D341Med (cell line): ENCODE measurements at regions not wholly inside any gene's neighbourhood (a gene's known extent, or its start where the extent isn't known, plus 50 kb on each side); places are given as distances from the start of the nearest gene placed in this dataset.
"Not testable (repeated sequence)": the region's sequence is repeated elsewhere in the genome, so short reads cannot be mapped to it uniquely, and the experiment has no call there.

Source experiments
- DNase-seq: peaks from one replicate; pipeline ENCODE4 v3.0.0; 2012; ENCODE audit warnings: low spot score

GRCh38 chr18:24561369-24561965 is 101.0 kb downstream of the HRH4 start:
- DNase-seq: no peak

- no peak for DNase-seq
Measured at GRCh38 chr18:24567199-24567598, 106.8 kb downstream of the HRH4 start.

- DNase-seq: no peak
Measured at GRCh38 chr18:24570716-24571115, 110.3 kb downstream of the HRH4 start.

- no peak for DNase-seq
Measured at GRCh38 chr18:24582771-24583170, 122.3 kb downstream of the HRH4 start.

- DNase-seq: no peak
Measured at GRCh38 chr18:24584205-24584604, 123.8 kb downstream of the HRH4 start.

DNA sequence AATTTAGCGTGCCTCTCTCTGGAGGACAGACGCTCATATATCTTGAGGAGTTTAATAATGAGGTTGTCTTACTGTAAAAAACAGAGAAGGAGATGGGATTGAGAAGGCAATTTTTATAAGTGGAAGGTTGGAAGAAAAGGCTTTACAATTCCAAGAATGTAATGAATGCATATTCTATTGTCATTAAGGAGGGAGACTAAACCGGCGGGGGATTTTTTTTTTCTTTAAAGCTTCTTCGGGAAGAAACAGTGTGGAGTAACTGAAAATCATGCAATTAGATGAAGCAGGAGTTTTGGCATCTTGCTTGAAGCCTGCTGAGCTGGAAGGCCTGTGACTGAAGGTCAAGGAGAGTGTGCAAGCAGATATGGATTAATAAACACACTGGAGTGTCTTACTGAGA is 124.4 kb downstream of the HRH4 start:
- no peak for DNase-seq

GRCh38 chr18:24585996-24586566 is 125.6 kb downstream of the HRH4 start:
- no peak for DNase-seq

GRCh38 chr18:24586662-24587360 is 126.4 kb downstream of the HRH4 start:
- no peak for DNase-seq

DNA sequence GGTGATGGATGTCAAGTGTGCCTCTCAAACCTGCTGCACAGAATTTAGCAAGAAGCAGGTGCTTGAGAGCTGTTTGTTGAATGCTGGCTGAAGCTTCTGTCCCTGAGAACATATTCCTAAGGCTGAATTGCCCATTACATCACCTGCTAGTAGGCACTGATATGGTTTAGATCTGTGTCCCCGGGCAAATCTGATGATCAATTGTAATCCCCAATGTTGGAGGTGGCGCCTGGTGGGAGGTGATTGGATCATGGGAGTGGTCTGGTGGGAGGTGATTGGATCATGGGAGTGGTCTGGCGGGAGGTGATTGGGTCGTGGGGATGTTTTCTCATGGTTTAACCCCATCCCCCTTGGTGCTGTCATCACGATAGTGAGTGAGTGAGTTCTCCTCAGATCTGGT is 128.0 kb downstream of the HRH4 start:
- no peak for DNase-seq

- no peak for DNase-seq
Measured at GRCh38 chr18:24590946-24591345, 130.5 kb downstream of the HRH4 start.

DNA sequence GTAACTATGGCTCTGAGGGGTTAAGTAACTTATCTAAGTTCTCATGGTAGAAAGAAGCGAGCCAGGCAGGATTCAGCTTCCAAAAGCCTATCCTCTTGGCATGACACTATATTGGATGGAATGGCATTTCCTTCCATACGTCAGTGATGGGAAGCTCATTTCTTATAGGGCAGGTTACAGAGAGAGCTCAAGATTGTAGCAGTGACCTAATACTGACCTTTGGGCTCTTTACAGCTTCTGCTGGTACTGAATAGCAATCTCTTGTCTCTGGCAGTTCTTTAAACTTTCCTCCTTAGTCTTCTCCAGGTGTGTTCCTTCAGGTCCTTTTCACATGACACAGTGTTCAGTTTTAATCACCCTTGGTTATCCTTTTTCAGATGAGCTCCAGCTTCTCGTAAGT is 133.0 kb downstream of the HRH4 start:
- no peak for DNase-seq

- DNase-seq: no peak
Measured at GRCh38 chr18:24593886-24594285, 133.4 kb downstream of the HRH4 start.

DNA sequence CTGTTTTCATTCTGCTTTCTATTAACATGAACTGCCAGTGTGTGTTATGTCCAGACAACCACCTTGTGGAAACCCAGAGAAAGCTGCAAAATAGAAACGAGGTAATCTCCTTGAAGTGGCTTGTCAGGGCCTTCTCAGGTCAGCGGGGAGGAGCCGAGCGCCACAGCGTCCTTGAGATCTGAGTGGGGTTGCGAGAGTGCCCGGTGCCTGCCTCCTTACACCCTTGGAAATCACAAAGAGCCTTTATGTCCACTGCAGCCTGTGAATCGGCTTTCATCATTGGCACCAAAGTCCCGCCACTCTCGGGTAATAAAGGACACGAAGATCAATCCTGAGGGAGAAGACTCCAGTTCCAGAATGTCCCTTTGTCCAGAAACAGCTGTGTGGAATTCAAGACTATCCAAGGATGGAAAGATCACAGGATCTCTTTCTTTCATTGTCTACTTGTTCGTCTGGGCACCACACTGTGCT is 135.2 kb downstream of the HRH4 start:
- DNase-seq: no peak

DNA sequence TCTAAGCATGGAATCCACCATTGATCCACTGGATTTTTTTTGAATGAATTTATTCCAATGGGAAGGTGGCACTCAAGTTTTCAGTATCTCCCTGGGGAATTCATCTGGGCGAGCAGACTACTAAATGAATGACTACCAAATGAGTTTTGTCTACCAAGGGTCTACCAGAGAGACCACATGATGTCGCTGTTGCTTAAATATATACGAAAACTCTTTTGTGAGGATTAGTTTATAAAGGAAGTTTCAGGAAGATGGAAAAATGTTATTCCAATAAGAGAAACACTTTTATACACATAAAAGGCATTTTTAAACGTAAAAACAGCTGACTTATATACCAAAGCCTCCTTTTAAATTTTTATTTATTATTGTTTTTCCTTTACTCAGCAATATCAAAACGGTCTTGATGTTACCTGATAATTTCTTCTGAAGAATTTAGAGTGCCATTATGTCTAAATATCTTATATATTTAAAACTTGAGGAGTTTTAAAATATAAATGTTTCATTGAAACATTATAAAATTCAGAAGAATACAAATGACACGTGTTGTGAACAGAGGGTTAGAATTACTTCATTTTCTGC is 139.7 kb downstream of the HRH4 start:
- DNase-seq: peak; percentile 66

DNA sequence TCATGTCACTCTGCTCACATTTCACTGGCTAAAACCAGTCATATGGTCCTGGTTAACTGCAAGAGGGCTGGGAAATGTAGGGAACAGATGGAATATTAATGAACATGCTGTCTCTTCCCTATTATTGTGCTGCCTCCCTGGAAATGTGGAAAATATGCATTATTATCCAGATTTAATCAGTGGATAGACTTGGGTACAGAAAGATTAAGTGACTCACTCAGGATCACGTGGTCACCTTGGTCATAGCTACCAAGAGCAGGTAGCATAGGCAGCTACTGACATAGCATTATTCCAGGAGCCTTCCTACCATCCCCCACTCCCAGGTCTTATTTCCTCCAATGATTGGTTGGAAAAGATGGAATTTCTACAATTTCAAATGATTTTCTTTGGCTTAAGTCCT is 141.1 kb downstream of the HRH4 start:
- no peak for DNase-seq

DNA sequence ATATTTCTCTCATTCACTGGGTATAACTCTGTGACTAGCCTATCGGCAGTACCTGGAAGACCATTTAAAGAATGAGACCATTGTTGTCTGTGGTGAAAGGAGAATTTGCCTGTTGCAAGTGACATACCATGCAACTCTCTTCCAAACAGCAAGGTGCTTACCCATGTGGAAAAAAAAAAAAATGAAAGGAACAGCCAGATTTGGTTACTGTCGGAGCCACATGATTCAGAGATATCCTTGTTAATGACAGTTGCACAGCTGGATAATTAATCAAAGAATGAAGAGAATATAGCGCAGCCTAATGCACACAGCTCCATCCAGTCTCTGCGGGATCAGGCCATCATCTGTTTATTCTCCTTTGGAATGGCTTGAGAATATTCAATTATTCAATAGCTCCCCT is 141.8 kb downstream of the HRH4 start:
- DNase-seq: no peak

- DNase-seq: no peak
Measured at GRCh38 chr18:24603151-24603550, 142.7 kb downstream of the HRH4 start.

DNA sequence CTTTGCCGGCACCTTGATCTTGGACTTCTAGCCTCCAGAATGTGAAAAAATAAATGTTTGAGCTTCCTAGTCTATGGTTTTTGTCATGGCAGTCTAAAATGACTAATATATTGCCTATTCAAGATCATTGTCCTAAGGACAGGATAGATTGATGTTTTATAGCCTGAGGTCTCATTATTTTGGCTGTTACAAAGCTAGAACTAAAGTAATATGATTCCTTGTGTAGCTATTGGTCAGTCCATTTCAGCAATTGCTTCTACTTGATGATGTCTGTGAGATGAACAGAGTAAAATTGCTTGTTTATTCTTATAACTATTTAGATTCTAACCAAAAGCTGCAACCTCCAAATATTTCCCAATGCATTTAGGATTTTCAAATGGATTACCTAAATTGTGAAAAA is 145.0 kb downstream of the HRH4 start:
- DNase-seq: no peak

- no peak for DNase-seq
Measured at GRCh38 chr18:24609254-24609653, 148.8 kb downstream of the HRH4 start.

DNA sequence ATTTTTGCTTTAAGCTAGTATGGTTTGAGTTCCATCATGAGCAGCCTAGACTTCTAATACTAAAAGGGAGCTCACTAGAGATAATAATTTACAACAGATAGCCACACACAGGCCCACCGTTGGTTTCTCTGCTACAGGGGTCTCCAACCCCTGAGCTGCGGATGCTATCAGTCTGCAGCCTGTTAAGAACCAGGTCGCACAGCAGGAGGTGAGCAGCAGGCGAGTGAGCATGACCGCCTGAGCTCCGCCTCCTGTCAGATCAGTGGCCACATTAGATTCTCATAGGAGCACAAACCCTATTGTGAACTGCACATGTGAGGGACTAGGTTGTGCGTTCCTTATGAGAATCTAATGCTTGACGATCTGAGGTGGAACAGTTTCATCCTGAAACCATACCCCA is 150.6 kb downstream of the HRH4 start:
- no peak for DNase-seq

GRCh38 chr18:24613896-24614640 is 153.6 kb downstream of the HRH4 start:
- DNase-seq: no peak

GRCh38 chr18:24616653-24617052 is 156.2 kb downstream of the HRH4 start:
- DNase-seq: no peak

DNA sequence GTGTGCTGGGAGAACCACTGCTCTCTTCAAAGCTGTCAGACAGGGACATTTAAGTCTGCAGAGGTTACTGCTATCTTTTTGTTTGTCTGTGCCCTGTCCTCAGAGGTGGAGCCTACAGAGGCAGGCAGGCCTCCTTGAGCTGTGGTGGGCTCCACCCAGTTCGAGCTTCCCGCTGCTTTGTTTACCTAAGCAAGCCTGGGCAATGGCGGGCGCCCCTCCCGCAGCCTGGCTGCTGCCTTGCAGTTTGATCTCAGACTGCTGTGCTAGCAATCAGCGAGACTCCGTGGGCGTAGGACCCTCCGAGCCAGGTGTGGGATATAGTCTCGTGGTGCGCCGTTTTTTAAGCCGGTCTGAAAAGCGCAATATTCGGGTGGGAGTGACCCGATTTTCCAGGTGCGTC is 164.0 kb downstream of the HRH4 start:
- not testable (repeated sequence) for DNase-seq
